Upper lobe of left lung (tissue), 4 donors: ENCODE measurements at regions not wholly inside any gene's neighbourhood (a gene's known extent, or its start where the extent isn't known, plus 50 kb on each side); places are given as distances from the start of the nearest gene placed in this dataset.

Source experiments
- EP300 ChIP-seq, 4 donors: sonication (generic); formaldehyde crosslinking; IDR thresholded peaks; one replicate each; pipeline ENCODE4 v1.5.1; 2017; ENCODE audit warnings: antibody characterized with exemption in 4 of 4, control low read depth in 2 of 4
- POLR2A ChIP-seq, 4 donors: fragments of 450-650 bp; IDR thresholded peaks; one replicate each; pipeline ENCODE4 v1.5.1; 2016 to 2017; ENCODE audit warnings: antibody characterized with exemption in 4 of 4, mild to moderate bottlenecking in 2 of 4
- POLR2AphosphoS5 ChIP-seq, 2 donors: sonication (generic); formaldehyde crosslinking; IDR thresholded peaks; one replicate each; pipeline ENCODE4 v1.5.1; 2017; ENCODE audit warnings: antibody characterized with exemption in 2 of 2
- TF ChIP-seq, protein P1 (sequence below), 6 experiments: fragments of 450-650 bp in 4 of 6; fragments of 200-600 bp in 2 of 6; sonication (generic) in 2 of 6; IDR thresholded peaks; one replicate each; pipeline ENCODE4 v1.5.1; 2016 to 2019; ENCODE audit warnings: antibody characterized with exemption in 6 of 6

DNA sequence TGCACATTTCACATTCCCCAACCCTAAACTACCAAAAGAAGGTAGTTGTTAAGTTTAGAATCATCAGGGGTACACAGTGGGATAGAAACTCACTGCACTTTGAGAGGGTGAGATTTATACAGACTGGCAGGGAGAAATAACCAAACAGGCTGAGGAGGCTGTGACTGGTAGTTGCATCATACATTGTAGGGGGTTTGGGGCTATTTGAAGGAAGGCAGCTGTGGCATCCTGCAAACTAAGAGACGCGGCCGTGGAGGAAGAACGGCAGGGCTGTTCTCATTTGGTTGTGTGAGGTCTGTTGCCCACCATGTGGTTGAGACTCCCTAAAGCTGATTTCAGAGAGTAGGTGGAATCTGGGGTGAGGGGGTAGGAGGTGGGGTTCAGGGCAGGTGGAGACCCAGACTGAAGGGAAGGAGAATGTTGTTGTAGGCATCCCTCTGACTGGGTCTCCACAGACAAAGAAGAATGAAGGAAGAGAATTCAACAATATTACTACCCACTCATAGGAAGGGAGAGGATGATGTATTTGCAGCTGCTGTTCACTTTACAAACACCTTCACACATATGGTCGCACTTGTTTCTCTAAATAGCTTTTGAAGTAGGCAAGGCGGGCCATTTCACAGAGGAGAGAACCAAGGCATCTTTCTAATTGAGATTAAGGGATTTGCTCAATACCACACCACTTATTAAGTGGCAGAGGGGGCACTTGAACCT, 170.9 kb upstream of the SIX2 start:
- TF ChIP-seq, protein P1, sequence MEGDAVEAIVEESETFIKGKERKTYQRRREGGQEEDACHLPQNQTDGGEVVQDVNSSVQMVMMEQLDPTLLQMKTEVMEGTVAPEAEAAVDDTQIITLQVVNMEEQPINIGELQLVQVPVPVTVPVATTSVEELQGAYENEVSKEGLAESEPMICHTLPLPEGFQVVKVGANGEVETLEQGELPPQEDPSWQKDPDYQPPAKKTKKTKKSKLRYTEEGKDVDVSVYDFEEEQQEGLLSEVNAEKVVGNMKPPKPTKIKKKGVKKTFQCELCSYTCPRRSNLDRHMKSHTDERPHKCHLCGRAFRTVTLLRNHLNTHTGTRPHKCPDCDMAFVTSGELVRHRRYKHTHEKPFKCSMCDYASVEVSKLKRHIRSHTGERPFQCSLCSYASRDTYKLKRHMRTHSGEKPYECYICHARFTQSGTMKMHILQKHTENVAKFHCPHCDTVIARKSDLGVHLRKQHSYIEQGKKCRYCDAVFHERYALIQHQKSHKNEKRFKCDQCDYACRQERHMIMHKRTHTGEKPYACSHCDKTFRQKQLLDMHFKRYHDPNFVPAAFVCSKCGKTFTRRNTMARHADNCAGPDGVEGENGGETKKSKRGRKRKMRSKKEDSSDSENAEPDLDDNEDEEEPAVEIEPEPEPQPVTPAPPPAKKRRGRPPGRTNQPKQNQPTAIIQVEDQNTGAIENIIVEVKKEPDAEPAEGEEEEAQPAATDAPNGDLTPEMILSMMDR (IDR thresholded peaks at IDR 0.05), result no peak
- no peak for TF ChIP-seq POLR2A (IDR thresholded peaks at IDR 0.05)
- no peak for TF ChIP-seq EP300 (IDR thresholded peaks at IDR 0.05)
- TF ChIP-seq POLR2AphosphoS5 (IDR thresholded peaks at IDR 0.05), result no peak
